HPDE6-E6E7 (cell line): ENCODE measurements at regions not wholly inside any gene's neighbourhood (a gene's known extent, or its start where the extent isn't known, plus 50 kb on each side); places are given as distances from the start of the nearest gene placed in this dataset.
"Not testable (repeated sequence)": the region's sequence is repeated elsewhere in the genome, so short reads cannot be mapped to it uniquely, and the experiment has no call there.

Experiments used
- DNase-seq: peaks from one replicate; pipeline ENCODE4 v3.0.0; 2011; ENCODE audit warnings: missing footprints; ENCODE audit errors: extremely low spot score

- no peak for DNase-seq
Observed at GRCh38 chr2:128510701-128511397, 192.2 kb upstream of the HS6ST1 start.

- no peak for DNase-seq
Observed at GRCh38 chr2:128511731-128512378, 193.2 kb upstream of the HS6ST1 start.

GRCh38 chr2:128512379-128513115 lies 193.9 kb upstream of the HS6ST1 start:
- DNase-seq, result no peak

GRCh38 chr2:128513116-128513960 lies 194.7 kb upstream of the HS6ST1 start:
- DNase-seq, result no peak

- DNase-seq, result no peak
Observed at GRCh38 chr2:128513961-128514283, 195.3 kb upstream of the HS6ST1 start.

- no peak for DNase-seq
Observed at GRCh38 chr2:128514555-128514955, 195.9 kb upstream of the HS6ST1 start.

- DNase-seq, result no peak
Observed at GRCh38 chr2:128516938-128517337, 198.3 kb upstream of the HS6ST1 start.

- not testable (repeated sequence) for DNase-seq
Observed at GRCh38 chr2:128519028-128519427, 200.4 kb upstream of the HS6ST1 start.

GRCh38 chr2:128519517-128520215 lies 201.0 kb upstream of the HS6ST1 start:
- no peak for DNase-seq

GRCh38 chr2:128520340-128520739 lies 201.7 kb upstream of the HS6ST1 start:
- no peak for DNase-seq

GRCh38 chr2:128520791-128521190 lies 202.1 kb upstream of the HS6ST1 start:
- no peak for DNase-seq

- no peak for DNase-seq
Observed at GRCh38 chr2:128521482-128521881, 202.8 kb upstream of the HS6ST1 start.

GRCh38 chr2:128522829-128523228 lies 204.2 kb upstream of the HS6ST1 start:
- DNase-seq, result no peak

GRCh38 chr2:128523457-128523856 lies 204.8 kb upstream of the HS6ST1 start:
- no peak for DNase-seq

- DNase-seq, result no peak
Observed at GRCh38 chr2:128524183-128524582, 205.5 kb upstream of the HS6ST1 start.

- DNase-seq, result no peak
Observed at GRCh38 chr2:128525653-128526052, 207.0 kb upstream of the HS6ST1 start.

- DNase-seq, result no peak
Observed at GRCh38 chr2:128526455-128526976, 207.8 kb upstream of the HS6ST1 start.

- no peak for DNase-seq
Observed at GRCh38 chr2:128528133-128528532, 209.5 kb upstream of the HS6ST1 start.

GRCh38 chr2:128530025-128530573 lies 211.4 kb upstream of the HS6ST1 start:
- DNase-seq, result no peak

GRCh38 chr2:128531856-128532255 lies 213.2 kb upstream of the HS6ST1 start:
- no peak for DNase-seq

GRCh38 chr2:128533101-128533500 lies 214.4 kb upstream of the HS6ST1 start:
- no peak for DNase-seq
